Cerebellar nuclear complex (tissue), 1 donor: ENCODE measurements at regions not wholly inside any gene's neighbourhood (a gene's known extent, or its start where the extent isn't known, plus 50 kb on each side); places are given as distances from the start of the nearest gene placed in this dataset.

Experiments used
- DNase-seq, 2 experiments: peaks; one replicate each; lab custom pipeline; 2025; lab: John Stamatoyannopoulos, UW

- DNase-seq: no peak
These were observed 53.0 kb upstream of the KRR1 start for GRCh38 chr12:75564398-75564797.

GRCh38 chr12:75563351-75563750 lies 51.9 kb upstream of the KRR1 start:
- DNase-seq: no peak

- DNase-seq: no peak
These were observed 50.5 kb upstream of the KRR1 start for GRCh38 chr12:75561921-75562320.
